ENCODE measurements at regions not wholly inside any gene's neighbourhood (a gene's known extent, or its start where the extent isn't known, plus 50 kb on each side); places are given as distances from the start of the nearest gene placed in this dataset.
"Not testable (repeated sequence)": the region's sequence is repeated elsewhere in the genome, so short reads cannot be mapped to it uniquely, and the experiment has no call there.

DNA sequence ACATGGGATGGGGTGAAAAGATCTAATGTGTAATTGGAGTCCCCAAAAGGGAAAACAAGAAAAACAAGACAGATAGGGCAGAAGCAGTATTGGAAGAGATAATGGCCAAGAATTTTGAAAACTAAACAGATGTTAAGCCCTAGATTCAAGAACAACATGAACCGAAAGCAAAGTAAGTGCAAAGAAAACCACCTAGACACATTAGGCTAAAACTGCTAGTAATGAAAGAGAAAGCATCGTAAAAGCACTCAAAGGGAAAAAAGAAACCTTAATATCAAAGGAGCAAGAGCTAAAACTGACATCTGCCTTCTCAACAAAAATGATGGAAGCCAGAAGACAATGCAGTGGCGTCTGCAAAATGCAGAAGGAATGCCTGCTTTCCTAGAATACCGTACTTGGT is 92.1 kb upstream of the ADORA2B start:
- TF ChIP-seq, protein P1, sequence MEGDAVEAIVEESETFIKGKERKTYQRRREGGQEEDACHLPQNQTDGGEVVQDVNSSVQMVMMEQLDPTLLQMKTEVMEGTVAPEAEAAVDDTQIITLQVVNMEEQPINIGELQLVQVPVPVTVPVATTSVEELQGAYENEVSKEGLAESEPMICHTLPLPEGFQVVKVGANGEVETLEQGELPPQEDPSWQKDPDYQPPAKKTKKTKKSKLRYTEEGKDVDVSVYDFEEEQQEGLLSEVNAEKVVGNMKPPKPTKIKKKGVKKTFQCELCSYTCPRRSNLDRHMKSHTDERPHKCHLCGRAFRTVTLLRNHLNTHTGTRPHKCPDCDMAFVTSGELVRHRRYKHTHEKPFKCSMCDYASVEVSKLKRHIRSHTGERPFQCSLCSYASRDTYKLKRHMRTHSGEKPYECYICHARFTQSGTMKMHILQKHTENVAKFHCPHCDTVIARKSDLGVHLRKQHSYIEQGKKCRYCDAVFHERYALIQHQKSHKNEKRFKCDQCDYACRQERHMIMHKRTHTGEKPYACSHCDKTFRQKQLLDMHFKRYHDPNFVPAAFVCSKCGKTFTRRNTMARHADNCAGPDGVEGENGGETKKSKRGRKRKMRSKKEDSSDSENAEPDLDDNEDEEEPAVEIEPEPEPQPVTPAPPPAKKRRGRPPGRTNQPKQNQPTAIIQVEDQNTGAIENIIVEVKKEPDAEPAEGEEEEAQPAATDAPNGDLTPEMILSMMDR (IDR thresholded peaks at IDR 0.05), result not testable (repeated sequence)
- TF ChIP-seq SIN3A (IDR thresholded peaks at IDR 0.05; ENCODE audit: borderline replicate concordance, insufficient read depth, low read depth, low read length); TCF7L2 (IDR thresholded peaks at IDR 0.05; ENCODE audit: low read depth, low read length): not testable (repeated sequence)
